ENCODE measurements at regions not wholly inside any gene's neighbourhood (a gene's known extent, or its start where the extent isn't known, plus 50 kb on each side); places are given as distances from the start of the nearest gene placed in this dataset.

DNA sequence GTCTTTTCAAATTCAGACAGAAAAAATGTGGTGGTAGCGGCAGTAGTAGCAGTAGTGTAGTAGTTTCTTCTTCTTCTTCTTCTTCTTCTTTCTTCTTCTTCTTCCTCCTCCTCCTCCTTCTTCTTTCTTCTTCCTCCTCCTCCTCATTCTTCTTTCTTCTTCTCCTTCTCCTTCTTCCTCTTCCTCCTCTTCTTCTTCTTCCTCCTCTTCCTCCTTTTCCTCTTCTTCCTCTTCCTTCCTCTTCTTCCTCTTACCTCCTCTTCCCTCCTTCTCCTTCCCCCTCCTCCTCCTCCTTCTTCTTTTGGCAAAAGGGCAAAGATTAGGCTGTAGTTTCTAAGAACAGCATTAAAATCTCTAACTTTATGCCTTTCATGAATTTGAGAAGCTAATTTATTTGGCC lies 59.6 kb upstream of the INSM2 start (continued):
- TF ChIP-seq, protein P1, sequence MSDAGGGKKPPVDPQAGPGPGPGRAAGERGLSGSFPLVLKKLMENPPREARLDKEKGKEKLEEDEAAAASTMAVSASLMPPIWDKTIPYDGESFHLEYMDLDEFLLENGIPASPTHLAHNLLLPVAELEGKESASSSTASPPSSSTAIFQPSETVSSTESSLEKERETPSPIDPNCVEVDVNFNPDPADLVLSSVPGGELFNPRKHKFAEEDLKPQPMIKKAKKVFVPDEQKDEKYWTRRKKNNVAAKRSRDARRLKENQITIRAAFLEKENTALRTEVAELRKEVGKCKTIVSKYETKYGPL (CRISPR knock-in tag; IDR thresholded peaks at IDR 0.05) = no peak
- TF ChIP-seq, protein P2, sequence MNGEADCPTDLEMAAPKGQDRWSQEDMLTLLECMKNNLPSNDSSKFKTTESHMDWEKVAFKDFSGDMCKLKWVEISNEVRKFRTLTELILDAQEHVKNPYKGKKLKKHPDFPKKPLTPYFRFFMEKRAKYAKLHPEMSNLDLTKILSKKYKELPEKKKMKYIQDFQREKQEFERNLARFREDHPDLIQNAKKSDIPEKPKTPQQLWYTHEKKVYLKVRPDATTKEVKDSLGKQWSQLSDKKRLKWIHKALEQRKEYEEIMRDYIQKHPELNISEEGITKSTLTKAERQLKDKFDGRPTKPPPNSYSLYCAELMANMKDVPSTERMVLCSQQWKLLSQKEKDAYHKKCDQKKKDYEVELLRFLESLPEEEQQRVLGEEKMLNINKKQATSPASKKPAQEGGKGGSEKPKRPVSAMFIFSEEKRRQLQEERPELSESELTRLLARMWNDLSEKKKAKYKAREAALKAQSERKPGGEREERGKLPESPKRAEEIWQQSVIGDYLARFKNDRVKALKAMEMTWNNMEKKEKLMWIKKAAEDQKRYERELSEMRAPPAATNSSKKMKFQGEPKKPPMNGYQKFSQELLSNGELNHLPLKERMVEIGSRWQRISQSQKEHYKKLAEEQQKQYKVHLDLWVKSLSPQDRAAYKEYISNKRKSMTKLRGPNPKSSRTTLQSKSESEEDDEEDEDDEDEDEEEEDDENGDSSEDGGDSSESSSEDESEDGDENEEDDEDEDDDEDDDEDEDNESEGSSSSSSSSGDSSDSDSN (CRISPR knock-in tag; IDR thresholded peaks at IDR 0.05) = no peak
- no peak for TF ChIP-seq MBD4 (IDR thresholded peaks at IDR 0.05; ENCODE audit: borderline replicate concordance, low read length)
- TF ChIP-seq NBN (conservative IDR thresholded peaks at IDR 0.05) = peak; percentile 80; the same call in 1 of the 2 replicates
- TF ChIP-seq TEAD3 (CRISPR knock-in tag; optimal IDR thresholded peaks at IDR 0.05; ENCODE audit: borderline replicate concordance) = no peak
- TF ChIP-seq, protein P3, sequence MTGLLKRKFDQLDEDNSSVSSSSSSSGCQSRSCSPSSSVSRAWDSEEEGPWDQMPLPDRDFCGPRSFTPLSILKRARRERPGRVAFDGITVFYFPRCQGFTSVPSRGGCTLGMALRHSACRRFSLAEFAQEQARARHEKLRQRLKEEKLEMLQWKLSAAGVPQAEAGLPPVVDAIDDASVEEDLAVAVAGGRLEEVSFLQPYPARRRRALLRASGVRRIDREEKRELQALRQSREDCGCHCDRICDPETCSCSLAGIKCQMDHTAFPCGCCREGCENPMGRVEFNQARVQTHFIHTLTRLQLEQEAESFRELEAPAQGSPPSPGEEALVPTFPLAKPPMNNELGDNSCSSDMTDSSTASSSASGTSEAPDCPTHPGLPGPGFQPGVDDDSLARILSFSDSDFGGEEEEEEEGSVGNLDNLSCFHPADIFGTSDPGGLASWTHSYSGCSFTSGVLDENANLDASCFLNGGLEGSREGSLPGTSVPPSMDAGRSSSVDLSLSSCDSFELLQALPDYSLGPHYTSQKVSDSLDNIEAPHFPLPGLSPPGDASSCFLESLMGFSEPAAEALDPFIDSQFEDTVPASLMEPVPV (CRISPR knock-in tag; IDR thresholded peaks at IDR 0.05) = no peak
- 0 out of 2 replicates have a peak, but pooled peaks have one; percentile 10 for TF ChIP-seq RAD51 (IDR thresholded peaks at IDR 0.05; ENCODE audit: borderline replicate concordance)
- TF ChIP-seq STAT5B (CRISPR knock-in tag; IDR thresholded peaks at IDR 0.05) = no peak
- TF ChIP-seq, protein P4, sequence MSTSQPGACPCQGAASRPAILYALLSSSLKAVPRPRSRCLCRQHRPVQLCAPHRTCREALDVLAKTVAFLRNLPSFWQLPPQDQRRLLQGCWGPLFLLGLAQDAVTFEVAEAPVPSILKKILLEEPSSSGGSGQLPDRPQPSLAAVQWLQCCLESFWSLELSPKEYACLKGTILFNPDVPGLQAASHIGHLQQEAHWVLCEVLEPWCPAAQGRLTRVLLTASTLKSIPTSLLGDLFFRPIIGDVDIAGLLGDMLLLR (CRISPR knock-in tag; IDR thresholded peaks at IDR 0.05) = no peak
- TF ChIP-seq ATF7 (IDR thresholded peaks at IDR 0.05) = 0 out of 2 replicates have a peak, but pooled peaks have one; percentile 4
- TF ChIP-seq ATF7 (CRISPR knock-in tag; IDR thresholded peaks at IDR 0.05) = no peak
- no peak for TF ChIP-seq ZNF775 (CRISPR knock-in tag; IDR thresholded peaks at IDR 0.05; ENCODE audit: borderline replicate concordance)
- no peak for TF ChIP-seq RBM22 (optimal IDR thresholded peaks at IDR 0.05; ENCODE audit: low read length)
- TF ChIP-seq, protein P5, sequence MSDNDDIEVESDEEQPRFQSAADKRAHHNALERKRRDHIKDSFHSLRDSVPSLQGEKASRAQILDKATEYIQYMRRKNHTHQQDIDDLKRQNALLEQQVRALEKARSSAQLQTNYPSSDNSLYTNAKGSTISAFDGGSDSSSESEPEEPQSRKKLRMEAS (IDR thresholded peaks at IDR 0.05) = no peak
- TF ChIP-seq FOXP1 (IDR thresholded peaks at IDR 0.05) = 0 out of 2 replicates have a peak, but pooled peaks have one; percentile 35
- TF ChIP-seq FOXP1 (CRISPR knock-in tag; IDR thresholded peaks at IDR 0.05) = no peak
- TF ChIP-seq TARDBP (CRISPR knock-in tag; IDR thresholded peaks at IDR 0.05) = no peak
- TF ChIP-seq IKZF1 (IDR thresholded peaks at IDR 0.05) = 0 out of 2 replicates have a peak, but pooled peaks have one; percentile 38
- TF ChIP-seq PLRG1 (conservative IDR thresholded peaks at IDR 0.05) = peak; percentile 86; the same call in 1 of the 2 replicates
- TF ChIP-seq FOXA1 (IDR thresholded peaks at IDR 0.05) = peak; percentile 53; the same call in 1 of the 2 replicates
- TF ChIP-seq FOXA1 (CRISPR knock-in tag; IDR thresholded peaks at IDR 0.05) = no peak
- peak; percentile 99 for TF ChIP-seq NONO (IDR thresholded peaks at IDR 0.05)
- TF ChIP-seq NONO (CRISPR knock-in tag; conservative IDR thresholded peaks at IDR 0.05) = no peak
- no peak for TF ChIP-seq ZNF619 (CRISPR knock-in tag; IDR thresholded peaks at IDR 0.05)
- TF ChIP-seq, protein P6, sequence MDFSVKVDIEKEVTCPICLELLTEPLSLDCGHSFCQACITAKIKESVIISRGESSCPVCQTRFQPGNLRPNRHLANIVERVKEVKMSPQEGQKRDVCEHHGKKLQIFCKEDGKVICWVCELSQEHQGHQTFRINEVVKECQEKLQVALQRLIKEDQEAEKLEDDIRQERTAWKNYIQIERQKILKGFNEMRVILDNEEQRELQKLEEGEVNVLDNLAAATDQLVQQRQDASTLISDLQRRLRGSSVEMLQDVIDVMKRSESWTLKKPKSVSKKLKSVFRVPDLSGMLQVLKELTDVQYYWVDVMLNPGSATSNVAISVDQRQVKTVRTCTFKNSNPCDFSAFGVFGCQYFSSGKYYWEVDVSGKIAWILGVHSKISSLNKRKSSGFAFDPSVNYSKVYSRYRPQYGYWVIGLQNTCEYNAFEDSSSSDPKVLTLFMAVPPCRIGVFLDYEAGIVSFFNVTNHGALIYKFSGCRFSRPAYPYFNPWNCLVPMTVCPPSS (IDR thresholded peaks at IDR 0.05) = 0 out of 2 replicates have a peak, but pooled peaks have one; percentile 63
